Mucosa of rectum (tissue), 2 donors: ENCODE measurements at regions not wholly inside any gene's neighbourhood (a gene's known extent, or its start where the extent isn't known, plus 50 kb on each side); places are given as distances from the start of the nearest gene placed in this dataset.

Experiments
- H3K27ac ChIP-seq, 2 donors: one replicate each; pipeline ENCODE4 v1.7.0; 2013; ENCODE audit warnings: inconsistent platforms in 2 of 2, low read depth in 2 of 2, low read length in 2 of 2
- H3K27me3 ChIP-seq, 2 donors: one replicate each; pipeline ENCODE4 v1.7.0; 2013; ENCODE audit warnings: low read length in 2 of 2; ENCODE audit not compliant: control insufficient read depth in 2 of 2, insufficient read depth in 2 of 2
- H3K36me3 ChIP-seq, 2 donors: one replicate each; pipeline ENCODE4 v1.7.0; 2013; ENCODE audit warnings: low read length in 2 of 2; ENCODE audit not compliant: control insufficient read depth in 2 of 2, insufficient read depth in 2 of 2
- H3K4me1 ChIP-seq, 2 donors: one replicate each; pipeline ENCODE4 v1.7.0; 2013; ENCODE audit warnings: low read length in 2 of 2, mild to moderate bottlenecking in 1 of 2; ENCODE audit not compliant: control insufficient read depth in 2 of 2, insufficient read depth in 2 of 2
- H3K4me3 ChIP-seq, 2 donors: one replicate each; pipeline ENCODE4 v1.7.0; 2013; ENCODE audit warnings: low read length in 2 of 2
- H3K9ac ChIP-seq, 2 donors: one replicate each; pipeline ENCODE4 v1.7.0; 2013; ENCODE audit warnings: low read length in 2 of 2, low read depth in 1 of 2, mild to moderate bottlenecking in 1 of 2
- H3K9me3 ChIP-seq, 2 donors: one replicate each; pipeline ENCODE4 v1.7.0; 2013; ENCODE audit warnings: low read length in 2 of 2; ENCODE audit not compliant: control insufficient read depth in 2 of 2
- donor health status: healthy.
- donor health status: Normal muscosa, but diverticular disease.

DNA sequence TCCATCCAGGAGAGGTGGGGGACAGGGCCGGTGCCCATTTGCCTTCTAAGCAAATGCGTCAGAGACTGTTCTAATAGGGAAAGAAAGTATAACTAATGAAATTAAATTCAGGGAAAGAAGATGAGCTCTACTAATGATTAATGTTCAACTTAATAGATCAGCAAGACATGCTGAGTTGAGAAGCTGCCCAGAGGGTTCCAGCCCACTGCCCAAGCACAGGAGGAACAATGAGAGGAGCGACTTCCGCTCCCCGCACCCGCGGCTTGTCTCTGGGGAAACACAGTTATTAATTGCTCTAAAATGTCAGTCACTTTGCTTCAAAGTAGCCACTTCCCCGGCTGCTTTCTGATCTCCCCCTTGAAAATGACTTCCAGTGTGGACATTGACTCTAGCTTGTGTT is 331.3 kb downstream of the UQCRFS1 start:
- Histone ChIP-seq H3K9me3 (no peaks in the 10 kb centered on the region), H3K4me1 (no peaks in the 10 kb centered on the region), H3K27me3 (no peaks in the 10 kb centered on the region), H3K27ac (no peak overlapping the region), H3K9ac (no peak overlapping the region), H3K4me3 (no peak overlapping the region), H3K36me3 (no peaks in the 10 kb centered on the region)

DNA sequence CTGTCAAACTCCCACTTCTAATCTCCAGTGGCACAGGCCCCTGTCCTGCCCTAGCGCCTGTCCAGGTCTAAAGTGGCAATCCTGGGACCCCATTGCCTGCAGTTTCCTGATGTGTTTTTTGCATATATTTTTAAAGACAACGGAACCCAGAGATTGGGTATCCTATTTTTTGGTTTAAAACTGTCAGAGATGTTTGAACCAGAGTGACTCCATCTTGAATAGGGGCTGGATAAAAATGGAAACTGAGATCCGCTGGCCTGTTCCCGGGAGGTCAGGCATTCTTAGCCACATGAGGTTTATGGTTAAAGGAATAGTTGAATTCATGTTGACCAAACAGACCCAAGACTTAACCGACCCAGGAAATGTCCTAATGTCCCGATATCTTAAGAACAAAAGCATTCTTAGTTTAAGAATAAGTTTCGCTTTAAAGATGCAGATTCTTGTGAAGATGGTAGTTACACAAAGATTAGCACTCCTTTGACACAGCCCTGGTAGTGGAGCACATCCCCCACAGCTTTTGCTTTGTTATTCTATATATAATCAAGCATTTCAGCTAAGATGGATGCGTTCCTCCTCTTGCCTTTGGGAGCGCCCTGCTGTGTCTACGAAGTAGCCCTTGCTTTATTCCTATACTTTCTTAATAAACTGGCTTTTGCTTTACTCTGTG is 332.1 kb downstream of the UQCRFS1 start:
- Histone ChIP-seq H3K27ac (no peak overlapping the region), H3K9me3 (no peaks in the 10 kb centered on the region), H3K27me3 (no peaks in the 10 kb centered on the region), H3K9ac (no peak overlapping the region), H3K36me3 (no peaks in the 10 kb centered on the region), H3K4me1 (no peaks in the 10 kb centered on the region), H3K4me3 (no peak overlapping the region)

DNA sequence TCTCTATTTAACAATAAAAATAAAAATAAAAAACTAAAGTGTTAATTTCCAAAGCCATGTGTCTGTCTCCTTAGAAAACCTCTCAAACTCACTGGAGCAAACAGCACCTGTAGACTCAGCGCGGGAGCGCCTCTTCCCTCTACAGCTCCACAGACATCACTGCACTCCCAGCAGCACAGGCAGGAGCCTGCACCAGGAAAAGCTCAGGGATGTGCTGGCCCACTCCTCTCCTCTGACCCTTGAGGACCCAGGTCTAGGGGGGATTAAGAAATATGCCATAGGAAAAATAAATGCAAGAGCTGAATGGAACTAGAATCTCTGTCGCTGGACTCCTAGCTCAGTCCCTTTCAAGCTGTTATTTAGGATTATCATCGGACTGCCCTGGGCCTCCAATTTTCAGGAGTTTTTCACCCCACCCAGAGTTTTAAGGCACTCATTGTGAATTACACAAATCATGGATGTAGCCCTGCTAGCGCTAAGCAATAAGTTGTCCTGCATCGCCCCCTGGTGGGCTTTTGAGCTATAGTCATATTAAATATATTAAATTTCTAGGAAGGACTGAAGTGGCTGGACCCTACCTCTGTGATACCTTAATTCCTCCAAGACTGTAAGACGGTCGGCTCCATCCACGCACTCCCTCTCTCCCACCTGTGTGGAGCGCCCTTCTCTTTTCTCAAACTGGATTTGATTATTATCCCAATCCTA is 333.9 kb downstream of the UQCRFS1 start:
- no peaks in the 10 kb centered on the region for H3K36me3 ChIP-seq
- H3K27me3 ChIP-seq, result no peaks in the 10 kb centered on the region
- H3K27ac ChIP-seq, result no peak overlapping the region
- no peaks in the 10 kb centered on the region for H3K9me3 ChIP-seq
- no peaks in the 10 kb centered on the region for H3K4me1 ChIP-seq
- no peak overlapping the region for H3K9ac ChIP-seq
- H3K4me3 ChIP-seq, result no peak overlapping the region

DNA sequence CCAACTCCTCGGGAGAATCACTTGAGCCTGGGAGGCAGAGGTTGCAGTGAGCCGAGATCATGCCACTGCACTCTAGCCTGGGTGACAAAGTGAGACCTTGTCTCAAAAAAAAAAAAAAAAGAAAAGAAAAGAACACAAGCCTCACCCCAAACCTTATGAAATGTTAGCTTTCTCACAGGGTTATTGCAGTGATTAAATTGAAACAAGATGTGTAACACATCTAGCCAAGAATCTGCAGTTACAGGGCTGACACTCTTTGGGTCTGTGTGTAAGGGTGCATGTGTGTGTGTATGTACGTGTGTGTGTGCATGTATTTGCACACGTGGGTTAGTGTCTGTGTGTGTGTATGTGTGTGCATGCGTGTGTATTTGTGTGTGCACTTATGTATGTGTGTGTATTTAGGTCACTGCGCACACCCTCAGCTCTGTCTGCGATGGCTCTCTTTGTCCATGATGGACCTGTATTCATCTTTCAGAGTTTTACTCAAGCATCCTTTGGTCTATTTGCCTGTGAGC is 336.3 kb downstream of the UQCRFS1 start:
- H3K4me1 ChIP-seq, result no peaks in the 10 kb centered on the region
- no peak overlapping the region for H3K27ac ChIP-seq
- no peaks in the 10 kb centered on the region for H3K36me3 ChIP-seq
- no peaks in the 10 kb centered on the region for H3K9me3 ChIP-seq
- H3K9ac ChIP-seq, result no peak overlapping the region
- no peak overlapping the region for H3K4me3 ChIP-seq
- no peaks in the 10 kb centered on the region for H3K27me3 ChIP-seq

DNA sequence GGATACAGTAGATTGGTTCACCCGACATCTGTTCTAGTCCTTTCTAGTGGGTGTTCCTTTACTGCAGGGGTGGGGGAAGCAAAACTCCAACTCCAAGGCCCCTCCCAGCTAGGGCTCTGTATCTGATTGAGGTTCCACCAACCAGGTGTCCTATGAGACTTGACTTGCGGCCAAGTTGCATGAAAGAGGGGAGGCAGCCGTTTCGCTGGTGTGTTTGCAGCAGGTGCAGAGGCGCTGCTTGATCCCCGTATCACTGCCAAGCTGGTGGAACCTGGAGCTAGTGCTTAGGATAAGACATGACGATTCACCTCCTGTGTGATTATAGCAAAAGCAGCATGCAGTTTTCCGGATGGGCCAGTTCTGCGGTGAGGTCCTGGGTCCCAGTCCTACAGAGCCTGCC is 338.2 kb downstream of the UQCRFS1 start:
- Histone ChIP-seq H3K9ac (no peak overlapping the region), H3K27ac (no peak overlapping the region), H3K27me3 (no peaks in the 10 kb centered on the region), H3K9me3 (no peaks in the 10 kb centered on the region), H3K4me1 (no peaks in the 10 kb centered on the region), H3K36me3 (no peaks in the 10 kb centered on the region), H3K4me3 (no peak overlapping the region)

GRCh38 chr19:28873301-28873700 is 339.6 kb downstream of the UQCRFS1 start:
- Histone ChIP-seq H3K9ac (no peak overlapping the region), H3K9me3 (no peaks in the 10 kb centered on the region), H3K4me1 (no peaks in the 10 kb centered on the region), H3K4me3 (no peak overlapping the region), H3K27me3 (no peaks in the 10 kb centered on the region), H3K36me3 (no peaks in the 10 kb centered on the region), H3K27ac (no peak overlapping the region)

DNA sequence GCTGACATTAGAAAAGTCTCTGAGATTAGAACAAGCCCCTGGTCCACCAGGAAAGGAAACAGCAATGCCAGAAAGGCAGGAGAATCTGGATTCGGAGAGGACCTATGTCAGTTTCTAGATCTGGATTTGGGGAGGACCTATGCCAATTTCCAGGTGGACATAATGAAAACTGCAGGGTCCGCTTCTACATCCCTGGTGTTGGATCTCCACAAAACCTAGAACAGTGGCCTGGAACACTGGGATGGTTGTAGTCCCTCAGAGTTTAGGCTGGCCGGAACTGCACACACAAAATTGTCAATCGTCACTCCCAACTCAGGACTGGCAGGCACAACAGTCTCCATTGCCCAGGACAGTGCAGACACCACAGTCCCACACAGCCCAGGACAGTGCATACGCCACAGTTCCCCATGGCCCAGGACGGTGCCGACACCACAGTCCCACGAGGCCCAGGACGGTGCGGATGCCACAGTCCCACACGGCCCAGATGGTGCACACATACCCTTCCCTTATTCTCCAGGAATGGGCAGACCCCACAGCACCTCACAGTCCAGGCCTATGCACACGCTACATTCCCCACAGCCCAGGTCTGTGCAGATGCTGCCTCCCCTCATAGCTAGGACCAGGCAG is 341.7 kb downstream of the UQCRFS1 start:
- Histone ChIP-seq H3K4me1 (no peaks in the 10 kb centered on the region), H3K9ac (no peak overlapping the region), H3K36me3 (no peaks in the 10 kb centered on the region), H3K27ac (no peak overlapping the region), H3K4me3 (no peak overlapping the region), H3K9me3 (no peaks in the 10 kb centered on the region), H3K27me3 (no peaks in the 10 kb centered on the region)

DNA sequence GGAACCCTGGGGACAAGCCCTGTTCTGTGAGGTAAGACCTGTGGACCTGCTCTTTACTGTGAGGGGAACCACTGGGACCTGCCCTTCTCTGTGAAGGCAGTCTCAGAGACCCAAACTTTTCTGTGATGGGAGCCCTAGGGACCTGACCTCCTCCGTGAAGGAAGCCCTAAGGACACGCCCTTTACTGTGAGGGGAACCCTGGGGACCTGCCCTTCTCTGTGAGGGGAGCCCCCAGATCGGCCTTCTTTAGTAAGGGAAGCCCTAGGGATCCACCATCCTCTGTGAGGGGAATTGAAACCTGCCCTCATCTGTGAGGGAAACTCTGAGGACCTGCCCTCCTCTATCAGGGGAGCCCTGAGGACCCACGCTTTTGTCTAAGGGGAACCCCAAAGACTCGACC is 343.5 kb downstream of the UQCRFS1 start:
- Histone ChIP-seq H3K4me1 (no peaks in the 10 kb centered on the region), H3K27me3 (no peaks in the 10 kb centered on the region), H3K9me3 (no peaks in the 10 kb centered on the region), H3K9ac (no peak overlapping the region), H3K27ac (no peak overlapping the region), H3K4me3 (no peak overlapping the region), H3K36me3 (no peaks in the 10 kb centered on the region)

- no peaks in the 10 kb centered on the region for H3K36me3 ChIP-seq
- no peak overlapping the region for H3K9ac ChIP-seq
- H3K27me3 ChIP-seq, result no peaks in the 10 kb centered on the region
- H3K9me3 ChIP-seq, result no peaks in the 10 kb centered on the region
- H3K27ac ChIP-seq, result no peak overlapping the region
- H3K4me3 ChIP-seq, result no peak overlapping the region
- no peaks in the 10 kb centered on the region for H3K4me1 ChIP-seq
Observed at GRCh38 chr19:28868836-28869235, 344.1 kb downstream of the UQCRFS1 start.

DNA sequence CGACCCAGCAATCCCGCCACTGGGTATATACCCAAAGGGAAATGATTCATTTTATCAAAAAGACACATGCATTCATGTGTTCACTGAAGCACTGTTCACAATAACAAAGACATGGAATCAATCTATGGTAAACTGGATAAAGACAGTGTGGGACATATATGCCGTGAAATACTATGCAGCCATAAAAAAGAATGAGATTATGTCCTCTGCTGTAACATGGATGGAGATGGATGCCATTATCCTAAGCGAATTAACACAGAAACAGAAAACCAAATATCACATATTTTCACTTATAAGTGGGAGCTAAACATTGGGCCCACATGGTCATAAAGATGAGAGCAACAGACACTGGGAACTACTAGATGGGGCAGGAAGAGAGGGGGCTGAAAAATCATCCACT is 345.0 kb downstream of the UQCRFS1 start:
- no peaks in the 10 kb centered on the region for H3K4me1 ChIP-seq
- no peaks in the 10 kb centered on the region for H3K9me3 ChIP-seq
- H3K27me3 ChIP-seq, result no peaks in the 10 kb centered on the region
- H3K9ac ChIP-seq, result no peak overlapping the region
- H3K27ac ChIP-seq, result no peak overlapping the region
- H3K4me3 ChIP-seq, result no peak overlapping the region
- no peaks in the 10 kb centered on the region for H3K36me3 ChIP-seq
